Vagina (tissue), 2 donors: ENCODE measurements at regions not wholly inside any gene's neighbourhood (a gene's known extent, or its start where the extent isn't known, plus 50 kb on each side); places are given as distances from the start of the nearest gene placed in this dataset.

Experiments used
- POLR2A ChIP-seq, 2 donors: fragments of 450-650 bp; IDR thresholded peaks; one replicate each; pipeline ENCODE4 v1.6.1; 2017; ENCODE audit warnings: antibody characterized with exemption in 2 of 2, mild to moderate bottlenecking in 2 of 2, moderate library complexity in 2 of 2
- POLR2AphosphoS5 ChIP-seq, 2 donors: sonication (generic); formaldehyde crosslinking; IDR thresholded peaks; one replicate each; pipeline ENCODE4 v1.9.0; 2017; ENCODE audit warnings: antibody characterized with exemption in 2 of 2, mild to moderate bottlenecking in 2 of 2, low read depth in 1 of 2; ENCODE audit not compliant: insufficient read depth in 1 of 2
- TF ChIP-seq, protein P1 (sequence below), 3 experiments: fragments of 450-650 bp in 2 of 3; fragments of 200-600 bp in 1 of 3; sonication (generic) in 1 of 3; IDR thresholded peaks; one replicate each; pipeline ENCODE4 v1.5.1; 2017 to 2019; ENCODE audit warnings: antibody characterized with exemption in 3 of 3, mild to moderate bottlenecking in 2 of 3, moderate library complexity in 2 of 3

DNA sequence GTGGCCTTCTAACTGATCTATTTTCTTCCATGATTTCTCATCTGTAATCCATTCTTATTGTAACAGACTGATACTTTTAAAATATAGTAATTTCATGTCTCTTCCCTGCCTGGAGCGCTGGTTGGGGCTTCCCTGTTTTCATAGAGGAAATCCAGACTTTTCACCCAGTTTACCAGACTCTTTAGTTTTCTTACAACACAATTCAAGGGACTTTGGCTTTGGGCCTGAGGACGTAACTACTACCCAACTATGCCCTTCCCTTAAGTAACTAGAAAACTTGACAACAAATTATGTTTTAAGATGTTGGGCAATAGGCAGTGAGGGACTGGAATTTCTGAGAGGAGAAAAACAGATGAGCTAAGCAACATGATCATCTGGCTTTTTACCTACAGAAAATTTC, 289.6 kb downstream of the FGF10 start:
- TF ChIP-seq, protein P1, sequence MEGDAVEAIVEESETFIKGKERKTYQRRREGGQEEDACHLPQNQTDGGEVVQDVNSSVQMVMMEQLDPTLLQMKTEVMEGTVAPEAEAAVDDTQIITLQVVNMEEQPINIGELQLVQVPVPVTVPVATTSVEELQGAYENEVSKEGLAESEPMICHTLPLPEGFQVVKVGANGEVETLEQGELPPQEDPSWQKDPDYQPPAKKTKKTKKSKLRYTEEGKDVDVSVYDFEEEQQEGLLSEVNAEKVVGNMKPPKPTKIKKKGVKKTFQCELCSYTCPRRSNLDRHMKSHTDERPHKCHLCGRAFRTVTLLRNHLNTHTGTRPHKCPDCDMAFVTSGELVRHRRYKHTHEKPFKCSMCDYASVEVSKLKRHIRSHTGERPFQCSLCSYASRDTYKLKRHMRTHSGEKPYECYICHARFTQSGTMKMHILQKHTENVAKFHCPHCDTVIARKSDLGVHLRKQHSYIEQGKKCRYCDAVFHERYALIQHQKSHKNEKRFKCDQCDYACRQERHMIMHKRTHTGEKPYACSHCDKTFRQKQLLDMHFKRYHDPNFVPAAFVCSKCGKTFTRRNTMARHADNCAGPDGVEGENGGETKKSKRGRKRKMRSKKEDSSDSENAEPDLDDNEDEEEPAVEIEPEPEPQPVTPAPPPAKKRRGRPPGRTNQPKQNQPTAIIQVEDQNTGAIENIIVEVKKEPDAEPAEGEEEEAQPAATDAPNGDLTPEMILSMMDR (IDR thresholded peaks at IDR 0.05), result no peak
- TF ChIP-seq POLR2A (IDR thresholded peaks at IDR 0.05) (no peak), POLR2AphosphoS5 (IDR thresholded peaks at IDR 0.05; ENCODE audit: insufficient read depth in 1 of 2, low read depth in 1 of 2) (no peak)
